ENCODE measurements at regions not wholly inside any gene's neighbourhood (a gene's known extent, or its start where the extent isn't known, plus 50 kb on each side); places are given as distances from the start of the nearest gene placed in this dataset.

- Mint-ChIP-seq H3K4me3 (ENCODE audit: unreplicated experiment) (peak overlapping the region; percentile 61), H3K9me3 (ENCODE audit: unreplicated experiment) (no peaks in the 10 kb centered on the region), H3K36me3 (ENCODE audit: unreplicated experiment) (no peaks in the 10 kb centered on the region), H3K27me3 (ENCODE audit: unreplicated experiment) (no peaks in the 10 kb centered on the region), H3K27ac (ENCODE audit: unreplicated experiment) (peak overlapping the region; percentile 97), H3K4me1 (ENCODE audit: unreplicated experiment) (peaks cover 42% of the 10 kb centered on the region)
- no peak for TF ChIP-seq CTCF (IDR thresholded peaks at IDR 0.05)
- DNase-seq (ENCODE audit: extremely low spot score, unreplicated experiment) = peak; percentile 86
These were observed 216.3 kb upstream of the ECI2 start for GRCh38 chr6:4351520-4352321.

GRCh38 chr6:4350567-4351519 lies 215.5 kb upstream of the ECI2 start:
- Mint-ChIP-seq H3K27me3 (ENCODE audit: unreplicated experiment) (no peaks in the 10 kb centered on the region), H3K27ac (ENCODE audit: unreplicated experiment) (peak overlapping the region; percentile 97), H3K4me1 (ENCODE audit: unreplicated experiment) (peaks cover 42% of the 10 kb centered on the region), H3K4me3 (ENCODE audit: unreplicated experiment) (no peak overlapping the region), H3K36me3 (ENCODE audit: unreplicated experiment) (no peaks in the 10 kb centered on the region), H3K9me3 (ENCODE audit: unreplicated experiment) (no peaks in the 10 kb centered on the region)
- no peak for TF ChIP-seq CTCF (IDR thresholded peaks at IDR 0.05)
- peak; percentile 42 for DNase-seq (ENCODE audit: extremely low spot score, unreplicated experiment)

GRCh38 chr6:4349931-4350330 lies 214.6 kb upstream of the ECI2 start:
- H3K36me3 Mint-ChIP-seq (ENCODE audit: unreplicated experiment) = no peaks in the 10 kb centered on the region

GRCh38 chr6:4349323-4349722 lies 213.9 kb upstream of the ECI2 start:
- Mint-ChIP-seq H3K4me1 (ENCODE audit: unreplicated experiment) (peaks cover 51% of the 10 kb centered on the region), H3K36me3 (ENCODE audit: unreplicated experiment) (no peaks in the 10 kb centered on the region), H3K27me3 (ENCODE audit: unreplicated experiment) (no peaks in the 10 kb centered on the region), H3K4me3 (ENCODE audit: unreplicated experiment) (no peak overlapping the region), H3K27ac (ENCODE audit: unreplicated experiment) (no peak overlapping the region), H3K9me3 (ENCODE audit: unreplicated experiment) (no peaks in the 10 kb centered on the region)
- peak; percentile 57 for DNase-seq (ENCODE audit: extremely low spot score, unreplicated experiment)
- no peak for TF ChIP-seq CTCF (IDR thresholded peaks at IDR 0.05)

More at GRCh38 chr6:4349931-4350330, 214.6 kb upstream of the ECI2 start:
- H3K27me3 Mint-ChIP-seq (ENCODE audit: unreplicated experiment) = no peaks in the 10 kb centered on the region
- TF ChIP-seq CTCF (IDR thresholded peaks at IDR 0.05) = no peak
- H3K4me3 Mint-ChIP-seq (ENCODE audit: unreplicated experiment) = no peak overlapping the region
- H3K4me1 Mint-ChIP-seq (ENCODE audit: unreplicated experiment) = peaks cover 45% of the 10 kb centered on the region
- no peak overlapping the region for H3K27ac Mint-ChIP-seq (ENCODE audit: unreplicated experiment)
- H3K9me3 Mint-ChIP-seq (ENCODE audit: unreplicated experiment) = no peaks in the 10 kb centered on the region
- peak; percentile 40 for DNase-seq (ENCODE audit: extremely low spot score, unreplicated experiment)
